Gastroesophageal sphincter (tissue), 3 donors: ENCODE measurements at regions not wholly inside any gene's neighbourhood (a gene's known extent, or its start where the extent isn't known, plus 50 kb on each side); places are given as distances from the start of the nearest gene placed in this dataset.

Source experiments
- EP300 ChIP-seq: sonication (generic); formaldehyde crosslinking; IDR thresholded peaks from one replicate; pipeline ENCODE4 v1.6.1; 2017; ENCODE audit warnings: antibody characterized with exemption, mild to moderate bottlenecking
- POLR2AphosphoS5 ChIP-seq: sonication (generic); formaldehyde crosslinking; IDR thresholded peaks from one replicate; pipeline ENCODE4 v1.6.1; 2017; ENCODE audit warnings: antibody characterized with exemption
- TF ChIP-seq, protein P1 (sequence below), 4 experiments: fragments of 200-600 bp in 2 of 4; fragments of 450-650 bp in 2 of 4; sonication (generic) in 1 of 4; IDR thresholded peaks; one replicate each; pipeline ENCODE4 v1.5.1; 2017 to 2019; ENCODE audit warnings: antibody characterized with exemption in 4 of 4, mild to moderate bottlenecking in 2 of 4, moderate library complexity in 2 of 4

DNA sequence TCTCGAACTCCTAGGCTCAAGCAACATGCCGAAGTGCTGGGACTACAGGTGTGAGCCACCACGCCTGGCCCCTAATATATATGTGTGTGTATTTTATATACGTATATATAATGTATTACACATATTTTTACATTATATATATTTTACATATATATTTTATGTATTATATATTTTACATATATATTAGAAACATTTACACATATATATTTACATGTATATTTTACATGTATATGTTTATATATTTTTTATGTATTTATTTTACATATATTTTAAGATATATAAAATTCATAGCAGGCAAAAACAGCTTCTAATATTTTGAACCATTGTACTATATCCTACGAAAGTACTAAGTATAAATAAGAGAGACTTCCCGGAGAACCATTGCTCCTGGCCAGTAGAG, 455.1 kb downstream of the XYLT1 start:
- TF ChIP-seq POLR2AphosphoS5 (no peak), EP300 (no peak)
- TF ChIP-seq, protein P1, sequence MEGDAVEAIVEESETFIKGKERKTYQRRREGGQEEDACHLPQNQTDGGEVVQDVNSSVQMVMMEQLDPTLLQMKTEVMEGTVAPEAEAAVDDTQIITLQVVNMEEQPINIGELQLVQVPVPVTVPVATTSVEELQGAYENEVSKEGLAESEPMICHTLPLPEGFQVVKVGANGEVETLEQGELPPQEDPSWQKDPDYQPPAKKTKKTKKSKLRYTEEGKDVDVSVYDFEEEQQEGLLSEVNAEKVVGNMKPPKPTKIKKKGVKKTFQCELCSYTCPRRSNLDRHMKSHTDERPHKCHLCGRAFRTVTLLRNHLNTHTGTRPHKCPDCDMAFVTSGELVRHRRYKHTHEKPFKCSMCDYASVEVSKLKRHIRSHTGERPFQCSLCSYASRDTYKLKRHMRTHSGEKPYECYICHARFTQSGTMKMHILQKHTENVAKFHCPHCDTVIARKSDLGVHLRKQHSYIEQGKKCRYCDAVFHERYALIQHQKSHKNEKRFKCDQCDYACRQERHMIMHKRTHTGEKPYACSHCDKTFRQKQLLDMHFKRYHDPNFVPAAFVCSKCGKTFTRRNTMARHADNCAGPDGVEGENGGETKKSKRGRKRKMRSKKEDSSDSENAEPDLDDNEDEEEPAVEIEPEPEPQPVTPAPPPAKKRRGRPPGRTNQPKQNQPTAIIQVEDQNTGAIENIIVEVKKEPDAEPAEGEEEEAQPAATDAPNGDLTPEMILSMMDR (IDR thresholded peaks at IDR 0.05), result no peak
